HFFc6 (cell line): ENCODE measurements at regions not wholly inside any gene's neighbourhood (a gene's known extent, or its start where the extent isn't known, plus 50 kb on each side); places are given as distances from the start of the nearest gene placed in this dataset.

ENCODE experiments used
- DNase-seq: peaks from one replicate; pipeline ENCODE4 v3.0.0-alpha.2; 2018
- H3K27ac Mint-ChIP-seq: 2 replicates; pipeline ENCODE4 v1.8.0; 2020; ENCODE audit warnings: mild to moderate bottlenecking, mixed read lengths
- H3K27me3 Mint-ChIP-seq: 2 replicates; pipeline ENCODE4 v1.8.0; 2021; ENCODE audit warnings: mild to moderate bottlenecking, moderate library complexity, mixed read lengths; ENCODE audit not compliant: insufficient read depth
- H3K36me3 Mint-ChIP-seq: 2 replicates; pipeline ENCODE4 v1.8.0; 2021; ENCODE audit warnings: low read depth, mixed read lengths
- H3K4me1 Mint-ChIP-seq: 2 replicates; pipeline ENCODE4 v1.8.0; 2020; ENCODE audit warnings: low read depth, mixed read lengths
- H3K4me3 Mint-ChIP-seq: 2 replicates; pipeline ENCODE4 v1.8.0; 2020; ENCODE audit warnings: mild to moderate bottlenecking, moderate library complexity, mixed read lengths
- H3K9me3 Mint-ChIP-seq: 2 replicates; pipeline ENCODE4 v1.8.0; 2020; ENCODE audit warnings: mild to moderate bottlenecking, mixed read lengths
- TF ChIP-seq, protein P1 (sequence below): fragments of 200-600 bp; sonication (generic); IDR thresholded peaks from 2 replicates; pipeline ENCODE4 v1.5.0; 2021; ENCODE audit warnings: antibody characterized with exemption, mild to moderate bottlenecking

DNA sequence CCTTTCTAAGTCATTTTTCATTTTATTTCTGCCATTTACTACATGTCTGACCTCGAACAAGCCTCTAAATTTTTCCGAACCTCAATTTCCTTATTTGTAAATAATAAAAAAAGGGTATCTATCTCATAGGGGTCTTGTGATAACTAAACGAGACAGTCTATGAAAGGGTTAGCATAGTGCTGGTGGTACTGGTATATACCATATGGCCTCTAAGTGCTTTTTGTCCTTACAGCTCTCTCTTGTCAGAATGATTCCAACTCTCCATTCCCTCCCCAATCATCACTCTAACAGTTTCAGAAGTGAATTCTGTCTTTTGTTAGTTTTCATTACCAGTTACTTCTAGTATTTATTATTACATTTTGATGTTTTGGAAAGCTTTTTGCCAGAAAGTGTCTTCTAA, 85.5 kb upstream of the ACTBL2 start:
- no peak overlapping the region for H3K27ac Mint-ChIP-seq
- no peaks in the 10 kb centered on the region for H3K9me3 Mint-ChIP-seq
- TF ChIP-seq, protein P1, sequence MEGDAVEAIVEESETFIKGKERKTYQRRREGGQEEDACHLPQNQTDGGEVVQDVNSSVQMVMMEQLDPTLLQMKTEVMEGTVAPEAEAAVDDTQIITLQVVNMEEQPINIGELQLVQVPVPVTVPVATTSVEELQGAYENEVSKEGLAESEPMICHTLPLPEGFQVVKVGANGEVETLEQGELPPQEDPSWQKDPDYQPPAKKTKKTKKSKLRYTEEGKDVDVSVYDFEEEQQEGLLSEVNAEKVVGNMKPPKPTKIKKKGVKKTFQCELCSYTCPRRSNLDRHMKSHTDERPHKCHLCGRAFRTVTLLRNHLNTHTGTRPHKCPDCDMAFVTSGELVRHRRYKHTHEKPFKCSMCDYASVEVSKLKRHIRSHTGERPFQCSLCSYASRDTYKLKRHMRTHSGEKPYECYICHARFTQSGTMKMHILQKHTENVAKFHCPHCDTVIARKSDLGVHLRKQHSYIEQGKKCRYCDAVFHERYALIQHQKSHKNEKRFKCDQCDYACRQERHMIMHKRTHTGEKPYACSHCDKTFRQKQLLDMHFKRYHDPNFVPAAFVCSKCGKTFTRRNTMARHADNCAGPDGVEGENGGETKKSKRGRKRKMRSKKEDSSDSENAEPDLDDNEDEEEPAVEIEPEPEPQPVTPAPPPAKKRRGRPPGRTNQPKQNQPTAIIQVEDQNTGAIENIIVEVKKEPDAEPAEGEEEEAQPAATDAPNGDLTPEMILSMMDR: no peak
- no peaks in the 10 kb centered on the region for H3K36me3 Mint-ChIP-seq
- peaks cover 16% of the 10 kb centered on the region for H3K27me3 Mint-ChIP-seq
- no peak overlapping the region for H3K4me3 Mint-ChIP-seq
- no peak for DNase-seq
- H3K4me1 Mint-ChIP-seq: no peaks in the 10 kb centered on the region

DNA sequence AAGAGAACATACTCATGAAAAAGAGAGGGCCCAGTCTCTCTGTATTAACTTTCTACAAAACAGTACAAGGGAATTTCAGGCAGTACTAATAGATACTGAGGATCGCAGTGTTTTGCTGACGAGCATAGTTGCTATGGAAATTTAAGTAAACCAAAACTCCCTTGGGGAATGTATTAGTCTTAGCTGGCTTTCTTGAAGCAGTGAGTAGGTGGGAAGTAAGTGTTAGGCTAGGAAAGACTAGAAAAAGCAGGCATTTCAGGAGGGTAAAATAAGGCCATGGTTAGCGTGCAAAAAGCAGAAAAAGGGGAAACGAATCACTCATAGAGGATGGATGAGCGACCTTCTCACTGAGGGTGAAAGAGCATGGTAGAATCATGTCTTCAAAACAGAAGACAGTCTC, 84.3 kb upstream of the ACTBL2 start:
- Mint-ChIP-seq H3K4me1 (no peaks in the 10 kb centered on the region), H3K4me3 (no peak overlapping the region), H3K27me3 (peaks cover 22% of the 10 kb centered on the region), H3K9me3 (no peaks in the 10 kb centered on the region), H3K36me3 (no peaks in the 10 kb centered on the region), H3K27ac (no peak overlapping the region)
- DNase-seq: no peak
- TF ChIP-seq, protein P1: no peak

DNA sequence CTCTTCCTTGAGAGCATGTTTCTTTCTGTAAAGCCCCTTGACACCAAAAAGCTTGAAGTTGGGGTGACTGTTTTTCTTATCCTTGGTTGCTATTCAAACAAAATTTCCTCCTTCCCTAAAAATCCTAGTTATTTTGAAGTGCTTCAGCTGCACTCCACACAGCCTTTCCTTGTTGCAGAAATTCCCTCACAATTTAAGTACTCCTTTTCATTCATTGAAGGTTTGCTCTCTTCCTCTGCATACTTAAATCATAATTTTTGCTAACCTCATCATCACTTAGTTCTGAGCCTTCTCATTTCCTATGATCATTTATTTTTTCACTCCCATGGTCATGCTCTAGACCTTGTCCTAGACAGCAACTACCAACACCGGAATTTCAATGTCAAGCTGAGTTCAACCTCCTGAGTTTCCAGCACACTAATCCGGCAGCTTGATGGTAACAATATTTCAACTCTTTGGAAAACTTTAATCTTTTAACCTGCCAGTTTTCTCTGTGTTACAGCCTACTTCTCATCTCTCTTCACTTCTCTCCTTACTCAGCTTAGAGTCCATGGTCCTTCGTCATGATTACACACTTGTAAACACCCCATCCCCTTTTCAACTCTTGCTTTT, 78.7 kb upstream of the ACTBL2 start:
- Mint-ChIP-seq H3K4me3 (no peak overlapping the region), H3K4me1 (no peaks in the 10 kb centered on the region), H3K27me3 (peaks cover 23% of the 10 kb centered on the region), H3K27ac (no peak overlapping the region), H3K9me3 (no peaks in the 10 kb centered on the region), H3K36me3 (no peaks in the 10 kb centered on the region)
- TF ChIP-seq, protein P1: no peak
- DNase-seq: no peak

DNA sequence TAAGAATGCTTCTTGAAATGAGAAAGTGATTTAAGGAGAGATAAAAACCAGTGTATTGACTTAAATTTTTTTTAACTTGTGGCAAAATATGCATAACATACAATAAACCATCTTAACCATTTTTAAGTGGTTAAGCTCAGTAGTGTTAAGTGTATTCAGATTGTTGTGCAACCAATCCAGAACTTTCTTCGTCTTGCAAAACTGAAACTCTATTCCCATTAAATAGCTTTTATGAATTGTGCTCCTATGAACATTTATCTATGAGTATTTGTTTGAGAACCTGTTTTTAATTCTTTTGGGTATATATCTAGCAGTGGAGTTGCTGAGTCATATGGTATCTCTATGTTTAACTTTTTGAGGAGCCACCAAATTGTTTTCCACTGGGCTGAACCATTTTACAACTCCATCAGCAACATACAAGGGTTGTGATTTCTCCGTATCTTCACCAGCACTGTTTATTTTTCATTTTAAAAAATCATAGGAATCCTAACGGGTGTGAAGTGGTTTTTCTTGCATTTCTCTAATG, 76.6 kb upstream of the ACTBL2 start:
- no peak overlapping the region for H3K4me3 Mint-ChIP-seq
- no peak overlapping the region for H3K27ac Mint-ChIP-seq
- TF ChIP-seq, protein P1: no peak
- no peaks in the 10 kb centered on the region for H3K36me3 Mint-ChIP-seq
- peaks cover 27% of the 10 kb centered on the region for H3K27me3 Mint-ChIP-seq
- no peaks in the 10 kb centered on the region for H3K4me1 Mint-ChIP-seq
- DNase-seq: no peak
- H3K9me3 Mint-ChIP-seq: no peaks in the 10 kb centered on the region

DNA sequence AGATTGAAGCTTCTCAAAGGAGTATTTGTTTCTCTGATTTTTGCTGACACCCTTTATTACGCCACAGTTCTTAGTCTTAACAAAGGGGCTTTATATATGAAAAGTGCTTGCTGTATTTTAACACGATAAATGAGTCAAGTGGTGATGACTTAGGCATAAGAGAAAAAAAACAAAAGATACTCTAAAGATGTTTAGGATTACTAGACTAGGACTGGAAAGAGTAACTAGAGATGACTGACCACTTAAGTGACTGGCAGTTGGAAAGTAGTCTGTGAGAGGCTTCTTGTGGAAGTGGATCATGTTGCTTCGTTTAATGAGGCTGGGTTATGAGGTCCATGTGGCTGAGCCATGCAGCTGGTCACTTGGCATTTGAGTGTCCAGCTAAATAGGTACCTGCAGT, 69.4 kb upstream of the ACTBL2 start:
- DNase-seq: no peak
- Mint-ChIP-seq H3K9me3 (no peaks in the 10 kb centered on the region), H3K4me3 (no peak overlapping the region), H3K4me1 (no peaks in the 10 kb centered on the region), H3K27me3 (peaks cover 29% of the 10 kb centered on the region), H3K36me3 (no peaks in the 10 kb centered on the region), H3K27ac (no peak overlapping the region)
- TF ChIP-seq, protein P1: no peak
